ENCODE measurements at regions not wholly inside any gene's neighbourhood (a gene's known extent, or its start where the extent isn't known, plus 50 kb on each side); places are given as distances from the start of the nearest gene placed in this dataset.

GRCh38 chr12:70150230-70150629 lies 93.0 kb upstream of the CNOT2 start:
- no peaks in the 10 kb centered on the region for H3K27me3 ChIP-seq (ENCODE audit: insufficient read depth in 3 of 3, low read length in 2 of 3)
- no peak overlapping the region for H3K4me3 ChIP-seq
- 94 to 96% (median 94%) methylated on average over 2 of the region's 2 CpGs for WGBS, 3 donors
- H3K36me3 ChIP-seq (ENCODE audit: insufficient read depth in 1 of 2, low read depth in 1 of 2) = no peaks in the 10 kb centered on the region
- H3K4me1 ChIP-seq = no peaks in the 10 kb centered on the region
- no peak for TF ChIP-seq CTCF (IDR thresholded peaks at IDR 0.05)
- H3K27ac ChIP-seq = no peak overlapping the region
- no peaks in the 10 kb centered on the region for H3K9me3 ChIP-seq
- DNase-seq (no peak), ATAC-seq (no peak)
- intact Hi-C loops (cut with DNase I) = no loop called here

GRCh38 chr12:70151993-70152392 lies 91.2 kb upstream of the CNOT2 start:
- 86 to 87% (median 87%) methylated on average over 4 of the region's 4 CpGs for WGBS, 3 donors
- no peak for TF ChIP-seq CTCF (IDR thresholded peaks at IDR 0.05)
- intact Hi-C loops (cut with DNase I) = no loop called here

GRCh38 chr12:70154087-70154638 lies 89.1 kb upstream of the CNOT2 start:
- H3K9me3 ChIP-seq = no peaks in the 10 kb centered on the region
- ATAC-seq = no peak
- H3K36me3 ChIP-seq (ENCODE audit: insufficient read depth in 1 of 2, low read depth in 1 of 2) = no peaks in the 10 kb centered on the region
- 87 to 90% (median 88%) methylated on average over 2 of the region's 2 CpGs for WGBS, 3 donors
- H3K27me3 ChIP-seq (ENCODE audit: insufficient read depth in 3 of 3, low read length in 2 of 3) = no peaks in the 10 kb centered on the region
- TF ChIP-seq CTCF (IDR thresholded peaks at IDR 0.05) = no peak
- intact Hi-C loops (cut with DNase I) = no loop called here
- H3K4me3 ChIP-seq = no peak overlapping the region
- no peak for DNase-seq
- no peaks in the 10 kb centered on the region for H3K4me1 ChIP-seq
- no peak overlapping the region for H3K27ac ChIP-seq

More at GRCh38 chr12:70151993-70152392, 91.2 kb upstream of the CNOT2 start:
- no peak overlapping the region for H3K4me3 ChIP-seq
- no peaks in the 10 kb centered on the region for H3K9me3 ChIP-seq
- H3K27me3 ChIP-seq (ENCODE audit: insufficient read depth in 3 of 3, low read length in 2 of 3) = no peaks in the 10 kb centered on the region
- ATAC-seq (no peak), DNase-seq (no peak)
- no peaks in the 10 kb centered on the region for H3K36me3 ChIP-seq (ENCODE audit: insufficient read depth in 1 of 2, low read depth in 1 of 2)
- no peak overlapping the region for H3K27ac ChIP-seq
- H3K4me1 ChIP-seq = no peaks in the 10 kb centered on the region

GRCh38 chr12:70154960-70155589 lies 88.2 kb upstream of the CNOT2 start:
- Histone ChIP-seq H3K36me3 (ENCODE audit: insufficient read depth in 1 of 2, low read depth in 1 of 2) (no peaks in the 10 kb centered on the region), H3K4me1 (no peaks in the 10 kb centered on the region), H3K9me3 (no peaks in the 10 kb centered on the region), H3K27me3 (ENCODE audit: insufficient read depth in 3 of 3, low read length in 2 of 3) (no peaks in the 10 kb centered on the region), H3K4me3 (no peak overlapping the region), H3K27ac (no peak overlapping the region)
- no peak for ATAC-seq
- intact Hi-C loops (cut with DNase I) = no loop called here
- no peak for DNase-seq
- TF ChIP-seq CTCF (IDR thresholded peaks at IDR 0.05) = no peak

DNA sequence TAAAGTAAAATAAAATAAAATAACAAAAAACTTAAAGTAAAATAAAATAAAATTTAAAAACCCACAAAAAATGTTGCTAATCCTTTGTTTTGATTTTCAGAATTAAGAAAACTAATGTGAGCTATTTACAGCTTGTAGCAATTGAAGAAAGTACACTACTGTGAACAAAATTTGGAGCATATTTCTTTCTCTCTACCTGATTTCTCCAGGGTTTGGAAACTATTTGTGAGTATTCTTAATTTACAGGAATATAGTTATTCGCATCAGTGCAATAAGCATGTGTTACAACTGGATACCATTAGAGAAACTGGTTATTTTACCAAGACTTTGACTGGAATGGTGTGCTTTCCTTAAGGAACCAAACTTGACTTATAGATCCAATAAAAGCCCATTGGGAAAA lies 86.1 kb upstream of the CNOT2 start:
- intact Hi-C loops (cut with DNase I) = no loop called here
- WGBS, 3 donors = 89 to 100% (median 93%) methylated on average over 1 of the region's 1 CpG

More for the DNA sequence above, 86.1 kb upstream of the CNOT2 start:
- ATAC-seq = no peak
- Histone ChIP-seq H3K9me3 (no peaks in the 10 kb centered on the region), H3K36me3 (ENCODE audit: insufficient read depth in 1 of 2, low read depth in 1 of 2) (no peaks in the 10 kb centered on the region), H3K27ac (no peak overlapping the region), H3K27me3 (ENCODE audit: insufficient read depth in 3 of 3, low read length in 2 of 3) (no peaks in the 10 kb centered on the region), H3K4me3 (no peak overlapping the region), H3K4me1 (no peaks in the 10 kb centered on the region)
- DNase-seq = no peak
- no peak for TF ChIP-seq CTCF (IDR thresholded peaks at IDR 0.05)
